GM18861 (cell line): ENCODE measurements at regions not wholly inside any gene's neighbourhood (a gene's known extent, or its start where the extent isn't known, plus 50 kb on each side); places are given as distances from the start of the nearest gene placed in this dataset.

Source experiments
- ATAC-seq: cut with Tn5 transposase; IDR thresholded peaks from one replicate; pipeline ENCODE4 v1.9.1; 2021; ENCODE audit not compliant: unreplicated experiment

- ATAC-seq: no peak
Observed at GRCh38 chr1:234870020-234870981, 258.3 kb downstream of the TOMM20 start.

DNA sequence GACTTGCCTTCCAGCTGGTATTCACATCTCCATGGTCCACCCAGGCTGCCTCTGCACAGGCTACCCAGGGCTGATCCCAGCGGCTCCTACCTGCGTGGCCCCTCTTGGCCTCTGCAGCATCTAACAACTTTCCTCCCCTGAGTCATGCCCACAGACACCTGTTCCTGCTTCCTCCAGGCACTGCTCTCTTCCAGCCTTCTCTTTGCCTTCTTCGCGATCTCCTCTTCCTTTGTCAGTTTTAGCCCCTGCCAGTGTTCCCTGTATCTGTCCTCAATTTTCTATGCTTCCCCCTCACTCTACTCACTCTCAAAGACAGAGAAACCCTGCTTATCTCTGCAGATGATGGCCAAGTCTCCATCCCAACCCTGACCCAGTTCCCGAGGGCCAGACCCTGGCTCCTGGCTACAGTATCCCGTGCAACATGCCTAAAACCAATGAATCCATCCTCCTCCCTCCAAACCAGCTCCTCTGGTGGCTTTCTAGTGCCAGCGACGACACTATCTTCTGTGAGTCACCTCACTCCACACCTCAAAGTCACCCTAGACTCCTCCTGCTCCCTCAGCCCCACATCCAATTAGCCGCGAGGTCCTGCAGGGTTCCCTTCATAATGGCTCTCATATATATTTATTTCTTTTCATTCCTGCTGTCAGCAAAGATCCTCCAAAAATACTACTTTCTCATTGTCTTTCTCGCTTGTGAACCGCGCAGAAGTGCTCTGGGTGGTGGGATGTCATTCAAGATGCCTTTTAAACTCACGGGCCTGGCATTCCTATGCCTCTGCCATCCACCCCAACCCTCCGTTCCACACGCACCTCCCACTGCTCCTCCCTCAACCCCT, 259.2 kb downstream of the TOMM20 start:
- ATAC-seq: no peak

DNA sequence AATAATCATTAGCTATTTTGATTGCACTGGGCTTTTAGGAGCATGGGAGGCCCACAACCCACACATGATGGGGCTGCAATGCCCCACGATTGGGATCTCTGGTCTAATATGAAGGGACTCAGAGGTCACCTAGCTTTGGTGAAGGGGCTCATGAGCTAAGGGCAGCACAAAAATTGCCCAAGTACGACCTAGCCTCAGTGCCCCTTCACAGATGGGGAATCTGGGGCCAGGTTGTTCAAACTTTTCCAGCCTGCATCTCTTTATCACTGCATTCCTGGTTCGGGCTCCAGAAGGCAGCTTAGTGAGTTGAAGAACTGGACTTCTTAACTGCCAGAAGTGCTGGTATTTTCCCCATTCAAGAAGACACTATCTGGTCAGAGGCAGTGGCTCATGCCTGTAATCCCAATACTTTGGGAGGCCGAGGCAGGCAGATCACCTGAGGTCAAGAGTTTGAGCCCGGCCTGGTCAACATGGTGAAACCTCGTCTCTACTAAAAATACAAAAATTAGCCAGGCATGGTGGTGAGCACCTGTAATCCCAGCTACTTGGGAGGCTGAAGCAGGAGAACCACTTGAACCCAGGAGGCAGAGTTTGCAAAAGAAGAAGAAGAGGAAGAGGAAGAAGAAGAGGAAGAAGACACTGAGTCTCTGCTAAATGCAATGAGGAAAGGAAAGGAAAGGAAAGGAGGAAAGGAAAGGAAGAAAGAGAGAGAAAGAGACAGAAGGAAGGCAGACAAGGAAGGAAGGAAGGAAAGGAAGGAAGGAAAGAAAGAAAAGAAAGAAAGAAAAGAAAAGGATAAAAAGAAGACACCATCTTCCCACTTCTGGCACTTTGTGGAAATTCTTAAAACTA, 258.5 kb upstream of the IRF2BP2 start:
- ATAC-seq: no peak

GRCh38 chr1:234866007-234866866, 256.3 kb upstream of the IRF2BP2 start:
- no peak for ATAC-seq

- ATAC-seq: no peak
Observed at GRCh38 chr1:234865171-234866006, 255.4 kb upstream of the IRF2BP2 start.

DNA sequence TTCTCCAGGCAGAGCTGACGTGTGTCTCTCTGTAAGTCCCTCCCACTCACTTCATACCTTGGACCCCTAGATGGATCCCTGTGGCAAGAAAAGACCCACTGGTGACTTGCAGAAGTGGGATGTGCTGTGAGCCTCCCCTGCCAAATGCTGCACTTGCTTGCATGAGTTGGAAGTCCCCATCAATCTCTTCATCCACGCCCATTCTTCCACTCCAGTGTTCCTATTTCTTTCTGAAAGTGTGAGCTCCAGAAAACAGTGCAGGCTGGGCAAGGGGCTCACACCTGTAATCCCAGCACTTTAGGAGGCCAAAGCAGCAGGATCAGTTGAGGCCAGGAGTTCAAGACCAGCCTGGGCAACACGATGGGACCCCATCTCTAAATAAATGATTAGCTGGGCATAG, 254.1 kb upstream of the IRF2BP2 start:
- no peak for ATAC-seq

DNA sequence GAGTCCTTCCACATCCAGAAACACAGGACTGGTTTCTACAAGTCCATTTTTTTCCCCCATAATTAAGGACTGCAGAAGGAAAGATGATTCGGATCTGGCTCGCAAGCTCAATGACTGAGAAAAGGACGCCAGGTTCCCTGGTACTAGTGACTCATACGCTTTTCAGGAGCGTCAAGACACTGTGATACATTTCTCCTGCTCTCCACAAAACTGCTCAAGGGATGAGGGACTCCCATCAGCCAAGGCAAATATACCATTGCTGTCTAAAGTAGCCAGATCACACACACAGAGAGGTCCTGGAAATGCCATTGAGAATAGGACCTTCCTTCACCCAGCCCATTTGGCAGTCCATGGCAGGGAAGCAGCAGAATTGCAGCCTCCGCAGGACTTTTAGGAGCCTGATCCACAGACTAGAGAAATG, 253.6 kb upstream of the IRF2BP2 start:
- no peak for ATAC-seq

- no peak for ATAC-seq
Observed at GRCh38 chr1:234862944-234863515, 253.1 kb upstream of the IRF2BP2 start.

- no peak for ATAC-seq
Observed at GRCh38 chr1:234862360-234862943, 252.5 kb upstream of the IRF2BP2 start.

- ATAC-seq: no peak
Observed at GRCh38 chr1:234861761-234862160, 251.8 kb upstream of the IRF2BP2 start.

DNA sequence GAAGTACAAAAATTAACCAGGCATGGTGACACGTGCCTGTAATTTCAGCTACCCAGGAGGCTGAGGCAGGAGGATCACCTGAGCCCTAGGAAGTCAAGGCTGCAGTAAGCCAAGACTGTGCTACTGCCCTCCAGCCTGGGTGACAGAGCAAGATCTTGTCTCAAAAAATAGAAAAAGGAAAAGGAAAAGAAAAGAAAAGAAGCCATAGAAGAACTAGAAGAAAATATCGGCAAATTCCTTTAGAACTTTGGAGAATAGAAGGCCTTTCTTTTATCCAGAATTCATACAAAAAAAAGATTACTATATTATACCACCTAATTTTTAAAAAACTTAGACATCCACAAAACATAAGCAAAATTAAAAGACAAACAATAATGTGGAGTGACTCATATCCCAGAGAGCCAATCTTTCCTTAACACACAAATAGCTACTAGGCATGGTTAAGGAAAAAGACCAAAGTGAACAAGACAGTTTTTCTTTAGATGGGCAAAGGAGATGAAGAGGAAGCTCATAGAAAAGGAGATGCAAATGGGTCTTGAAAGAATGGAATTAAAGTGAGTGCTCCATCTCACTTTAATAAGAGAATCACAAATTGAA, 251.1 kb upstream of the IRF2BP2 start:
- ATAC-seq: no peak

DNA sequence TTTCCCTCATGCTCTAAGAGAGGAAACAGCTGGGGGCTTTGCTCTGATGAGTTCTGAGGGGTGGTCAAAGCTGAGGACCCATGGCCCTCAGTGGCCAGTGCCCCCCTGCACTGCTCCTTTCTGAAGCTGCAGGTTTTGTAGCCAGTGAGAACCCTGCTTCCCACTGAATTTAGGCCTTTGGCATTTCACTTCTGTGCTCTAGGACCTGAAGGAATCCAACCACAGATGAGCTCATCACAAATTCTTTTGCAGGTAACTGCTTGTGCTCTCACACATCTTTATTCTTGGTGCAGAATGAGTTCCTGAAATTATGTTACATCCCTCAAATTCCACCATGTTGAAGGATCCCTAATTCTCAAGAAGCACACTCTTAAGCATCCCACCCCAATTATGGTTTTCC, 248.7 kb upstream of the IRF2BP2 start:
- no peak for ATAC-seq

DNA sequence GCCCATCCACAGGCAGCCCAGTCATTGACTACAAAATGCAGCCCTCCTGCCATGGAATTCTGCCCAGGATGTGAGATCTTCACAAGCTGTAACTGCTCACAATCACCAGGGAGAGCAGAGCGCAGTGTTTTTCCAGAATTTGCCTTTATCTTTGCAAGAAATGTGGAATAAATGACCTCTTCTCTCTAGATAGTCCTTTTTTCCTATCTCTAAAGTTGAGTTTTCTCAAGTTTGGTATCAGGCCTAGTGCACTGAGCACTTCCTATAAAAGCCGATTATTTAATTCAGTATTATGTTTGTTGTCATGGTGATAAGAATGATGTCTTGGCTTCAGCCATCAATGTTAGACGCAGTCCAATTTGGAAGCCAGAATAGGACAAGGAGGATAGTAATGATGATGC, 246.9 kb upstream of the IRF2BP2 start:
- ATAC-seq: no peak

- no peak for ATAC-seq
Observed at GRCh38 chr1:234855851-234856250, 245.9 kb upstream of the IRF2BP2 start.

GRCh38 chr1:234854645-234855039, 244.7 kb upstream of the IRF2BP2 start:
- no peak for ATAC-seq

DNA sequence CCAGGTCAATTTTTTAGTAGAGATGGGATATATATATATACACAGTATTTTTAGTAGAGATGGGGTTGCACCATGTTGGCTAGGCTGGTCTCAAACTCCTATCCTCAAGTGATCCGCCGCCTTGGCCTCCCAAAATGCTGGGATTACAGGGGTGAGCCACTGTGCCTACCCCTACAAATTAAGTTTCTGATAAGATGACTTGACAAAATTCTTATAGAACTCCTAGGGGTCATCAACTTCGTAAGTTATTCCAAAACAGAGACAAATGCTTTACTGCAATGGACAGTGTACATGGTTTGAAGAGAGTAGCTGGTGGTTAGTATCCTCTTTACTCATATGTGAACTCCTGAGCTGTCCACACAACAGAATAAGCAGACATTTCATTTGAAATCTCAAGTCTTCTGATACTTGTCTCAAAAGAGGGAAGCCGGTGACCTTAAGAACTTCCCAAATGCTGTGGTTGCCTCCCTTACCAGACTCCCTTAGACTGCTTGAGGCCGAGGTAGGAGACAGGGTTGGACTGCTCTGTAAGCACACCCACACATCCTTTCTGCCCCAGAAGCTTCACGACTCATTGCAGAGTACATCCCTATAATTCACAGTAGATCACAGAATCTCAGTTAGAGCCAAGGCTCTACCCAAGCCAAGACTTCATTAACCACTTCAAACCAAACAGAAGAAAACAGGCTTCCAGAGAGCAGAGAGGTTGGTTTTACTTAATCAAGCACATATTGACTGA, 244.1 kb upstream of the IRF2BP2 start:
- no peak for ATAC-seq

GRCh38 chr1:234852659-234853058, 242.7 kb upstream of the IRF2BP2 start:
- no peak for ATAC-seq
